Endothelial cell (in vitro differentiated cells): ENCODE measurements at regions not wholly inside any gene's neighbourhood (a gene's known extent, or its start where the extent isn't known, plus 50 kb on each side); places are given as distances from the start of the nearest gene placed in this dataset.

Experiments
- DNase-seq: peaks from one replicate; pipeline ENCODE4 v3.0.0; 2021; ENCODE audit warnings: low spot score
- H3K27ac Mint-ChIP-seq: one replicate; pipeline ENCODE4 v1.8.0; 2021; ENCODE audit warnings: mixed read lengths, inconsistent platforms; ENCODE audit not compliant: unreplicated experiment
- H3K27me3 Mint-ChIP-seq: one replicate; pipeline ENCODE4 v1.8.0; 2021; ENCODE audit warnings: mild to moderate bottlenecking, moderate library complexity, mixed read lengths, inconsistent platforms; ENCODE audit not compliant: unreplicated experiment
- H3K36me3 Mint-ChIP-seq: one replicate; pipeline ENCODE4 v1.8.0; 2021; ENCODE audit warnings: mild to moderate bottlenecking, low read depth, mixed read lengths, inconsistent platforms; ENCODE audit not compliant: unreplicated experiment
- H3K4me1 Mint-ChIP-seq: one replicate; pipeline ENCODE4 v1.8.0; 2021; ENCODE audit warnings: mild to moderate bottlenecking, mixed read lengths, inconsistent platforms; ENCODE audit not compliant: unreplicated experiment
- H3K4me3 Mint-ChIP-seq: one replicate; pipeline ENCODE4 v1.8.0; 2021; ENCODE audit warnings: mild to moderate bottlenecking, mixed read lengths, inconsistent platforms; ENCODE audit not compliant: unreplicated experiment
- H3K9me3 Mint-ChIP-seq: one replicate; pipeline ENCODE4 v1.8.0; 2021; ENCODE audit warnings: mixed read lengths, inconsistent platforms; ENCODE audit not compliant: unreplicated experiment
- CTCF ChIP-seq: fragments of 200-600 bp; sonication (generic); IDR thresholded peaks from one replicate; pipeline ENCODE4 v1.5.0; 2021; ENCODE audit warnings: antibody characterized with exemption; ENCODE audit not compliant: unreplicated experiment

DNA sequence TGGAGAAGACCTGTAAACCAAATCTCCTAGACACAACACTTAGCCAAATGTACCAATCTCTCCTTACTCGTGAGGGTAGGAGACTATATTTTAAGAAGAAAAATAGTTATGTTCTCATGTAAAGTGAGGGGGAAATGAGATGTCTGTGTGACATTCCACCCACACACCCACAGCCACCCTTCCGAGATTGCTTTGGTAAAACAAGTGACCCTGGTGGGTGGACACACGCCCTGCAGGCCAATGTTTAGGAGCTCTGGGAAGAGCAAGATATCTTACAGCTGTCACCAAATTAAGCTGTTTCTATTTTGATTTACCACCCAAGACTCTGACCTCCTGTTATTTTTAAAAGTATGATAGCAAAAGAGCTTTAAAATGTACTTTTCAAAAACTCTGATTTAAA is 147.2 kb upstream of the PFKP start:
- peaks cover 7% of the 10 kb centered on the region for H3K27me3 Mint-ChIP-seq
- H3K9me3 Mint-ChIP-seq = no peaks in the 10 kb centered on the region
- no peak for DNase-seq
- no peak for TF ChIP-seq CTCF
- no peaks in the 10 kb centered on the region for H3K36me3 Mint-ChIP-seq
- H3K27ac Mint-ChIP-seq = no peak overlapping the region
- H3K4me1 Mint-ChIP-seq = peaks cover 6% of the 10 kb centered on the region
- no peak overlapping the region for H3K4me3 Mint-ChIP-seq

GRCh38 chr10:2919016-2919415 is 148.3 kb upstream of the PFKP start:
- H3K36me3 Mint-ChIP-seq = no peaks in the 10 kb centered on the region
- H3K4me1 Mint-ChIP-seq = peaks cover 11% of the 10 kb centered on the region
- H3K27me3 Mint-ChIP-seq = peaks cover 5% of the 10 kb centered on the region
- no peak for TF ChIP-seq CTCF
- H3K9me3 Mint-ChIP-seq = no peaks in the 10 kb centered on the region
- no peak overlapping the region for H3K4me3 Mint-ChIP-seq
- no peak overlapping the region for H3K27ac Mint-ChIP-seq
- no peak for DNase-seq

DNA sequence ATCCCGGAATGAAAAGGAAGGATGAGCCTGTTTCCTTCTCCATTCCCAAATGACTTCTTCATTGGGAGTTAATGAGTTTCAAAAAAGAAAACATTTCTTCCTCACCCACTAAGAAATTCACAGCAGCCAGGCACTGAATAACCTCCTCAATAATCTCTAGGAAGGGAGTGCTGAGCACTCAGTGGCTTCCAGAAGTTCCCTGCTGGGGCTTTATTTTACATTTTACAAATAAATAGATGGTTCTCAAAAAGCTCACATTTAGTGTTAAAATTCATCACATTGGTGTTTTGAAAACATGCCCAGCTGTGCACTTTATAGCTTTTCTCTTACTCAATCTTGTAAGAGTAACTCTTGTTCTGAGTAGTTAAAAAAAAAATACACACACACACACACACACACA is 148.9 kb upstream of the PFKP start:
- H3K4me1 Mint-ChIP-seq = peaks cover 11% of the 10 kb centered on the region
- TF ChIP-seq CTCF = no peak
- H3K27me3 Mint-ChIP-seq = peaks cover 5% of the 10 kb centered on the region
- H3K36me3 Mint-ChIP-seq = no peaks in the 10 kb centered on the region
- H3K27ac Mint-ChIP-seq = no peak overlapping the region
- DNase-seq = no peak
- no peaks in the 10 kb centered on the region for H3K9me3 Mint-ChIP-seq
- H3K4me3 Mint-ChIP-seq = no peak overlapping the region

- Mint-ChIP-seq H3K27ac (no peak overlapping the region), H3K4me3 (no peak overlapping the region), H3K9me3 (no peaks in the 10 kb centered on the region), H3K4me1 (peaks cover 11% of the 10 kb centered on the region), H3K27me3 (peaks cover 5% of the 10 kb centered on the region), H3K36me3 (no peaks in the 10 kb centered on the region)
- no peak for DNase-seq
- no peak for TF ChIP-seq CTCF
Observed at GRCh38 chr10:2917926-2918325, 149.4 kb upstream of the PFKP start.

DNA sequence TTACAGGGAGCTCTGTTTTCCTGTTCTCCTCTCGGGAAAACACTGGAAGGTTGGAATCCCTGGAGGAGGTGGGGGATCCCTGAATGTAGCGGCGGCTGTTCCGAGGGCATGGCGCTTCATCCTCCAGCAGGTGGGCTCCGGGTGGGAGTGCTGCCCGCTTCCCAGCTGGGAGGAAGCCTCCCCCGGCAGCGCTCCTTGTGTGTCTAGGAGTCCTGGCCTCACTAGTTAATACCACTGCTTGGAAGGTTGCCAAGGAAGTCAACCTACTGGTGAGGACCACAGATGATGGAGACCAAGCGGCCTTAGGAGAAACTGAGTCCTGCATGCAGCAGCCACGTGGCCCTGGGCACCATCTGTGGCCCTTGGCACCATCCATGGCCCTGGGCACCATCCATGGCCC is 151.9 kb upstream of the PFKP start:
- peaks cover 2% of the 10 kb centered on the region for H3K27me3 Mint-ChIP-seq
- no peak for TF ChIP-seq CTCF
- H3K4me1 Mint-ChIP-seq = peaks cover 15% of the 10 kb centered on the region
- no peaks in the 10 kb centered on the region for H3K9me3 Mint-ChIP-seq
- no peak overlapping the region for H3K27ac Mint-ChIP-seq
- no peak overlapping the region for H3K4me3 Mint-ChIP-seq
- no peak for DNase-seq
- H3K36me3 Mint-ChIP-seq = no peaks in the 10 kb centered on the region
